CD4-positive, alpha-beta T cell treated with Interleukin-12 subunit alpha and Interleukin-12 subunit beta, for 1 hour (primary cell): ENCODE measurements at regions not wholly inside any gene's neighbourhood (a gene's known extent, or its start where the extent isn't known, plus 50 kb on each side); places are given as distances from the start of the nearest gene placed in this dataset.
"Not testable (repeated sequence)": the region's sequence is repeated elsewhere in the genome, so short reads cannot be mapped to it uniquely, and the experiment has no call there.

Experiments
- DNase-seq: peaks from one replicate; pipeline ENCODE4 v3.0.0-alpha.2; 2020

GRCh38 chr3:20537234-20537633 lies 351.2 kb upstream of the SGO1 start:
- DNase-seq: no peak

- DNase-seq: no peak
Measured at GRCh38 chr3:20529911-20530310, 343.9 kb upstream of the SGO1 start.

- no peak for DNase-seq
Measured at GRCh38 chr3:20528180-20528770, 342.3 kb upstream of the SGO1 start.

- no peak for DNase-seq
Measured at GRCh38 chr3:20527368-20527767, 341.4 kb upstream of the SGO1 start.

- no peak for DNase-seq
Measured at GRCh38 chr3:20524328-20524727, 338.3 kb upstream of the SGO1 start.

- no peak for DNase-seq
Measured at GRCh38 chr3:20523293-20523692, 337.3 kb upstream of the SGO1 start.

GRCh38 chr3:20517316-20517715 lies 331.3 kb upstream of the SGO1 start:
- not testable (repeated sequence) for DNase-seq

- no peak for DNase-seq
Measured at GRCh38 chr3:20516311-20516710, 330.3 kb upstream of the SGO1 start.

GRCh38 chr3:20515834-20516233 lies 329.8 kb upstream of the SGO1 start:
- DNase-seq: no peak

- no peak for DNase-seq
Measured at GRCh38 chr3:20511863-20512505, 326.0 kb upstream of the SGO1 start.

- DNase-seq: no peak
Measured at GRCh38 chr3:20510396-20510795, 324.4 kb upstream of the SGO1 start.

GRCh38 chr3:20503394-20504082 lies 317.5 kb upstream of the SGO1 start:
- DNase-seq: no peak

GRCh38 chr3:20490996-20491395 lies 305.0 kb upstream of the SGO1 start:
- no peak for DNase-seq

- no peak for DNase-seq
Measured at GRCh38 chr3:20488151-20488550, 302.1 kb upstream of the SGO1 start.

GRCh38 chr3:20484126-20484525 lies 298.1 kb upstream of the SGO1 start:
- DNase-seq: no peak

- DNase-seq: no peak
Measured at GRCh38 chr3:20482350-20482749, 296.3 kb upstream of the SGO1 start.

- DNase-seq: no peak
Measured at GRCh38 chr3:20480786-20481365, 294.9 kb upstream of the SGO1 start.

- no peak for DNase-seq
Measured at GRCh38 chr3:20478436-20478835, 292.4 kb upstream of the SGO1 start.

- not testable (repeated sequence) for DNase-seq
Measured at GRCh38 chr3:20464237-20464636, 278.2 kb upstream of the SGO1 start.

GRCh38 chr3:20462723-20463122 lies 276.7 kb upstream of the SGO1 start:
- no peak for DNase-seq

- DNase-seq: no peak
Measured at GRCh38 chr3:20462226-20462625, 276.2 kb upstream of the SGO1 start.

GRCh38 chr3:20458994-20459716 lies 273.1 kb upstream of the SGO1 start:
- no peak for DNase-seq

GRCh38 chr3:20456511-20456910 lies 270.5 kb upstream of the SGO1 start:
- DNase-seq: no peak
